Esophagus muscularis mucosa (tissue), 4 donors: ENCODE measurements at regions not wholly inside any gene's neighbourhood (a gene's known extent, or its start where the extent isn't known, plus 50 kb on each side); places are given as distances from the start of the nearest gene placed in this dataset.

ENCODE experiments used
- DNase-seq: peaks from one replicate; pipeline ENCODE4 v3.0.0-alpha.2; 2017; ENCODE audit errors: extremely low spot score
- H3K27ac ChIP-seq, 4 donors: fragments of 200-600 bp; sonication (generic); replicated peaks in 1 of 4; 1 replicate in 3 of 4; 2 replicates in 1 of 4; pipeline ENCODE4 v1.5.1; 2016 to 2019; ENCODE audit warnings: mild to moderate bottlenecking in 1 of 4
- H3K27me3 ChIP-seq, 4 donors: fragments of 200-600 bp; sonication (generic); one replicate each; pipeline versions ENCODE4 v1.5.1 to v1.6.0; 2016 to 2019
- H3K36me3 ChIP-seq, 4 donors: fragments of 200-600 bp; sonication (generic); one replicate each; pipeline ENCODE4 v1.5.1; 2016 to 2019
- H3K4me1 ChIP-seq, 4 donors: fragments of 200-600 bp; sonication (generic); one replicate each; pipeline ENCODE4 v1.5.1; 2016 to 2019
- H3K4me3 ChIP-seq, 4 donors: fragments of 200-600 bp; sonication (generic); 1 replicate in 2 of 4; 2 replicates in 2 of 4; pipeline ENCODE4 v1.5.1; 2016 to 2019; ENCODE audit warnings: mild to moderate bottlenecking in 4 of 4, moderate library complexity in 1 of 4
- H3K9me3 ChIP-seq, 4 donors: fragments of 200-600 bp; sonication (generic); 1 replicate in 3 of 4; 2 replicates in 1 of 4; pipeline ENCODE4 v1.5.1; 2016 to 2019
- CTCF ChIP-seq, 3 experiments: fragments of 200-600 bp in 2 of 3; fragments of 450-650 bp in 1 of 3; sonication (generic) in 2 of 3; IDR thresholded peaks; one replicate each; pipeline ENCODE4 v1.5.1; 2017 to 2019; ENCODE audit warnings: antibody characterized with exemption in 3 of 3, mild to moderate bottlenecking in 2 of 3, moderate library complexity in 1 of 3
- EP300 ChIP-seq: sonication (generic); formaldehyde crosslinking; IDR thresholded peaks from one replicate; pipeline ENCODE4 v1.6.1; 2017; ENCODE audit warnings: antibody characterized with exemption
- POLR2A ChIP-seq: fragments of 450-650 bp; IDR thresholded peaks from one replicate; pipeline ENCODE4 v1.6.1; 2017; ENCODE audit warnings: antibody characterized with exemption, moderate library complexity, mild to moderate bottlenecking, low read depth
- POLR2AphosphoS5 ChIP-seq, 2 donors: sonication (generic); formaldehyde crosslinking; IDR thresholded peaks; one replicate each; pipeline ENCODE4 v1.6.1; 2017; ENCODE audit warnings: antibody characterized with exemption in 2 of 2
- WGBS: methylation state at CpG from one replicate; pipeline ENCODE4 v1.1.5; 2018; 5-methylcytosine and 5-hydroxymethylcytosine counted together
- intact Hi-C: fragments of 100-400 bp; cut with DNase I; formaldehyde crosslinking; loops from one replicate; pipeline ENCODE4 v1.15.1; 2023

- H3K9me3 ChIP-seq = no peaks in the 10 kb centered on the region
- DNase-seq = no peak
- no peaks in the 10 kb centered on the region for H3K27me3 ChIP-seq
- TF ChIP-seq EP300 (no peak), CTCF (IDR thresholded peaks at IDR 0.05) (no peak), POLR2AphosphoS5 (IDR thresholded peaks at IDR 0.05) (no peak), POLR2A (no peak)
- H3K4me3 ChIP-seq = no peak overlapping the region
- H3K36me3 ChIP-seq = no peaks in the 10 kb centered on the region
- 72% methylated on average over 4 of the region's 4 CpGs for WGBS
- H3K4me1 ChIP-seq = no peaks in the 10 kb centered on the region
- intact Hi-C loops = no loop called here
- H3K27ac ChIP-seq = no peak overlapping the region
Measured at GRCh38 chrX:137646472-137646871, 80.5 kb downstream of the ZIC3 start.

GRCh38 chrX:137651647-137652046 is 85.7 kb downstream of the ZIC3 start:
- TF ChIP-seq EP300 (no peak), POLR2A (no peak), CTCF (IDR thresholded peaks at IDR 0.05) (no peak), POLR2AphosphoS5 (IDR thresholded peaks at IDR 0.05) (no peak)
- DNase-seq = no peak
- Histone ChIP-seq H3K9me3 (no peaks in the 10 kb centered on the region), H3K4me1 (no peaks in the 10 kb centered on the region), H3K27ac (no peak overlapping the region), H3K36me3 (no peaks in the 10 kb centered on the region), H3K27me3 (no peaks in the 10 kb centered on the region), H3K4me3 (no peak overlapping the region)
- intact Hi-C loops = no loop called here
- 47% methylated on average over 2 of the region's 2 CpGs for WGBS

GRCh38 chrX:137652086-137652485 is 86.2 kb downstream of the ZIC3 start:
- no peak overlapping the region for H3K27ac ChIP-seq
- no peaks in the 10 kb centered on the region for H3K27me3 ChIP-seq
- DNase-seq = no peak
- H3K36me3 ChIP-seq = no peaks in the 10 kb centered on the region
- H3K4me1 ChIP-seq = no peaks in the 10 kb centered on the region
- TF ChIP-seq EP300 (no peak), CTCF (IDR thresholded peaks at IDR 0.05) (no peak), POLR2A (no peak), POLR2AphosphoS5 (IDR thresholded peaks at IDR 0.05) (no peak)
- intact Hi-C loops = no loop called here
- no peak overlapping the region for H3K4me3 ChIP-seq
- H3K9me3 ChIP-seq = no peaks in the 10 kb centered on the region
- 73% methylated on average over 3 of the region's 3 CpGs for WGBS

GRCh38 chrX:137654481-137654880 is 88.6 kb downstream of the ZIC3 start:
- H3K27ac ChIP-seq = no peak overlapping the region
- H3K4me1 ChIP-seq = no peaks in the 10 kb centered on the region
- no peaks in the 10 kb centered on the region for H3K27me3 ChIP-seq
- no peaks in the 10 kb centered on the region for H3K36me3 ChIP-seq
- intact Hi-C loops = no loop called here
- no peaks in the 10 kb centered on the region for H3K9me3 ChIP-seq
- TF ChIP-seq CTCF (IDR thresholded peaks at IDR 0.05) (no peak), POLR2AphosphoS5 (IDR thresholded peaks at IDR 0.05) (no peak)
- no peak overlapping the region for H3K4me3 ChIP-seq
- DNase-seq = no peak

GRCh38 chrX:137667776-137668175 is 101.8 kb downstream of the ZIC3 start:
- Histone ChIP-seq H3K27ac (no peak overlapping the region), H3K36me3 (no peaks in the 10 kb centered on the region), H3K27me3 (no peaks in the 10 kb centered on the region), H3K4me1 (no peaks in the 10 kb centered on the region), H3K4me3 (no peak overlapping the region), H3K9me3 (peaks cover 0 to 7% (median 0%) of the 10 kb centered on the region in 4 donors)
- 65% methylated on average over 6 of the region's 6 CpGs for WGBS
- intact Hi-C loops = no loop called here
- no peak for TF ChIP-seq CTCF (IDR thresholded peaks at IDR 0.05)
- TF ChIP-seq POLR2AphosphoS5 (IDR thresholded peaks at IDR 0.05) = no peak
- TF ChIP-seq POLR2A = no peak
- TF ChIP-seq EP300 = no peak
- no peak for DNase-seq
